ENCODE measurements at regions not wholly inside any gene's neighbourhood (a gene's known extent, or its start where the extent isn't known, plus 50 kb on each side); places are given as distances from the start of the nearest gene placed in this dataset.

DNA sequence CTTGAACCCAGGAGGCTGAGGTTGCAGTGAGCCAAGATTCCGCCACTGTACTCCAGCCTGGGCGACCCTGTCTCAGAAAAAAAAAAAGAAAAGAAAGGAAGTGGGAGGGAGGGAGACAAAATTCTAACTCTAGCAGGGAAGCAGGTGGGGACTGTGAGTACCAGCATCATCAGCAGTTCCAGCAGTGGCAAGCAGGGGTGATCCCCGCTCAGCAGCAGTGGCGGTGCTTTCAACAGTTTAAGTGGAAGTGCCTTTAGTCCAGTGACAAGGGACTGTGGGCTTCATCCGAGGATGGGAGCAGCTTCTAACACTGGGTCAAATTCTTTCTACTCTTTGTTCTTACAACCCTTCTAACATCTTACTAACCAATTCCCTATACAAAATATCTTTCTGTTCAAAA, 858.1 kb upstream of the ADAMTS5 start:
- TF ChIP-seq, protein P1, sequence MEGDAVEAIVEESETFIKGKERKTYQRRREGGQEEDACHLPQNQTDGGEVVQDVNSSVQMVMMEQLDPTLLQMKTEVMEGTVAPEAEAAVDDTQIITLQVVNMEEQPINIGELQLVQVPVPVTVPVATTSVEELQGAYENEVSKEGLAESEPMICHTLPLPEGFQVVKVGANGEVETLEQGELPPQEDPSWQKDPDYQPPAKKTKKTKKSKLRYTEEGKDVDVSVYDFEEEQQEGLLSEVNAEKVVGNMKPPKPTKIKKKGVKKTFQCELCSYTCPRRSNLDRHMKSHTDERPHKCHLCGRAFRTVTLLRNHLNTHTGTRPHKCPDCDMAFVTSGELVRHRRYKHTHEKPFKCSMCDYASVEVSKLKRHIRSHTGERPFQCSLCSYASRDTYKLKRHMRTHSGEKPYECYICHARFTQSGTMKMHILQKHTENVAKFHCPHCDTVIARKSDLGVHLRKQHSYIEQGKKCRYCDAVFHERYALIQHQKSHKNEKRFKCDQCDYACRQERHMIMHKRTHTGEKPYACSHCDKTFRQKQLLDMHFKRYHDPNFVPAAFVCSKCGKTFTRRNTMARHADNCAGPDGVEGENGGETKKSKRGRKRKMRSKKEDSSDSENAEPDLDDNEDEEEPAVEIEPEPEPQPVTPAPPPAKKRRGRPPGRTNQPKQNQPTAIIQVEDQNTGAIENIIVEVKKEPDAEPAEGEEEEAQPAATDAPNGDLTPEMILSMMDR (IDR thresholded peaks at IDR 0.05): no peak
- no peaks in the 10 kb centered on the region for H3K4me1 ChIP-seq
- no peaks in the 10 kb centered on the region for H3K9me3 ChIP-seq
- intact Hi-C loops (cut with DNase I): no loop called here
- no peak overlapping the region for H3K4me3 ChIP-seq
- H3K36me3 ChIP-seq: no peaks in the 10 kb centered on the region
- no peak for DNase-seq (ENCODE audit: low spot score in 2 of 2)
- no peaks in the 10 kb centered on the region for H3K27me3 ChIP-seq
- no peak overlapping the region for H3K27ac ChIP-seq

DNA sequence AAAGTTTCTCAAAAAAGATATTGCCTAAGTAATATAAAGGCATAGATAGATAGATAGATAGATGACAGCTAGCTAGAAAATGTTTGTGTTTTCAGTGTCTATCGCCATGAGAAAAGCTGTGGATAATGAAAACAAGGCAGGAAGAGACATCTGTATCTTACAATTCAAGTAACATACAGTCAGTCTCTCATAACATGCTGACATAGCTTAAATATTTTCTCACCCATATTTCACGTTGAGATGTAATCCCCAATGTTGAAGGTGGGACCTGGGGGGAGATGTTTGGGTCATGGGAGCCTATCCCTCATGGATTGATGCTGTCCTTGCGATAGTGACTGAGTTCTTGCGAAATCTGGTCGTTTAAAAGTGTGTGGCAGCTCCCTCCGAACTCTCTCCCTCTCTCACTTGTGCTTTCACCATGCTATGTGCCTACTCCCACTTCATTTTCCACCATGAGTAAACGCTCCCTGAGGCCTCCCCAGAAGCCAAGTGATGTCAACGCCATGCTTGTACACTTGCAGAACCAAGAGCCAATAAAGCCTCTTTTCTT, 856.8 kb upstream of the ADAMTS5 start:
- intact Hi-C loops (cut with DNase I): no loop called here
- TF ChIP-seq, protein P1 (IDR thresholded peaks at IDR 0.05): no peak
- Histone ChIP-seq H3K4me1 (no peaks in the 10 kb centered on the region), H3K27me3 (no peaks in the 10 kb centered on the region), H3K36me3 (no peaks in the 10 kb centered on the region), H3K27ac (no peak overlapping the region), H3K4me3 (no peak overlapping the region), H3K9me3 (no peaks in the 10 kb centered on the region)
- DNase-seq (ENCODE audit: low spot score in 2 of 2): no peak

DNA sequence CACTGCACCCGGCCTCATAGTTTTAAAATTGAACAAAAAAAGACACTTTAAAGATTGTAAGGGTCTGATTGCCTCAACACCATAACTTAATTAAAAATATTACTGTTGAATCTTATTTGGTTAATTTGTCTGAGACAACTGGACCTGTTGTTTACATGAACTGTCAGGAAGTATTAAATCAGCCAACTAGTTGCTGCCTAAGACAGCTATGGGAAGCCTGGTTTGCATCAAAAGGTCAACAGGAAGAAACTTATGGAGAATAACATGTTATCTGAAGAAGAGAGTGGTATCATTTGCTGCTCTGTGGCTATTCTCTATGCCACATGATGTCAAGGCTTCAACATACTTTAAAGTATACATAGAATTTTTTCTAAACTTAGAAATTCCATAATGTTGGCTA, 853.5 kb upstream of the ADAMTS5 start:
- TF ChIP-seq, protein P1 (IDR thresholded peaks at IDR 0.05): no peak
- H3K4me3 ChIP-seq: no peak overlapping the region
- no peak overlapping the region for H3K27ac ChIP-seq
- no peak for DNase-seq (ENCODE audit: low spot score in 2 of 2)
- no peaks in the 10 kb centered on the region for H3K9me3 ChIP-seq
- H3K36me3 ChIP-seq: no peaks in the 10 kb centered on the region
- intact Hi-C loops (cut with DNase I): no loop called here
- H3K4me1 ChIP-seq: no peaks in the 10 kb centered on the region
- H3K27me3 ChIP-seq: no peaks in the 10 kb centered on the region

DNA sequence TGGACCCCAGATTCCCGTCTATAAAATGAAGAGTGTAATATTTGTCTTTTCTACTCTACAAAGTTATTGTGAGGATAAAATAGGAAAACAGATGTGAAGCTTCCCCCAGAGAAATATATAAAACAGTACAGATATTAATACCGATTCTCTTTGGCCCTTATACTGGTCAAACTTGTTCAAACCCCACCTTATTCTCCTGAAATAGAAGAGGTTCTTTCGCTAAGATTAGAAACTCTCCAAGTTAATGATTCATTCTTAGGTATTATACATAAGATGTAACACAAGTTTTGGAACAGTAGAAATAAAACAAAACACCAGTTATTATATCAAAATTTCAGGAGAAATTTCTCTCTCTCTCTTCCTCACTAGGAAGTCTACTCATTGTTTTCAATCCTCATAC, 852.4 kb upstream of the ADAMTS5 start:
- no peak overlapping the region for H3K27ac ChIP-seq
- no peaks in the 10 kb centered on the region for H3K4me1 ChIP-seq
- intact Hi-C loops (cut with DNase I): no loop called here
- TF ChIP-seq, protein P1 (IDR thresholded peaks at IDR 0.05): no peak
- no peak for DNase-seq (ENCODE audit: low spot score in 2 of 2)
- no peaks in the 10 kb centered on the region for H3K27me3 ChIP-seq
- H3K4me3 ChIP-seq: no peak overlapping the region
- H3K36me3 ChIP-seq: no peaks in the 10 kb centered on the region
- H3K9me3 ChIP-seq: no peaks in the 10 kb centered on the region

DNA sequence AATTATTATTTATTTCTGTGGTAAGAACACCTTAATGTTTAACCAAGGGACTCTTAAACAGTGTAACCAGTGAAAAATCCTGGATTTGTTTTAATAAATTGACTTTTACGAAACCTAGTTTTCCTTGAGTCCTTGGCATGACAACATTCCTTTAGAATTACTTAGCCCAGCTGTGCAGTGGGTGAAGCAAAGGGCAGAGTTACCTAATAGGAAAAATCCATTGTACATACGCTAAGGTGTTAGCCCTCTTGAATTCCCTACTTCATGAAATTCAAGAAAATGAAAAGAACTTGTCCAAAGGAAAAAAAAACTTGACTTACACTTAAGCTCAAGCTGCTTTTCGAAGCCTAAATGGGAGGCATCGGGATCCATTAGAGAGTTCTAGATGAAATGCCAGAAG, 852.0 kb upstream of the ADAMTS5 start:
- Histone ChIP-seq H3K36me3 (no peaks in the 10 kb centered on the region), H3K27ac (no peak overlapping the region), H3K4me3 (no peak overlapping the region), H3K4me1 (no peaks in the 10 kb centered on the region), H3K27me3 (no peaks in the 10 kb centered on the region), H3K9me3 (no peaks in the 10 kb centered on the region)
- TF ChIP-seq, protein P1 (IDR thresholded peaks at IDR 0.05): no peak
- DNase-seq (ENCODE audit: low spot score in 2 of 2): no peak
- intact Hi-C loops (cut with DNase I): no loop called here
